Activated CD8-positive, alpha-beta memory T cell treated with anti-CD3 and anti-CD28 coated beads, Interleukin-2, amount 50 U/mL, for 4 hours (primary cell): ENCODE measurements at regions not wholly inside any gene's neighbourhood (a gene's known extent, or its start where the extent isn't known, plus 50 kb on each side); places are given as distances from the start of the nearest gene placed in this dataset.

ENCODE experiments used
- DNase-seq: peaks from one replicate; pipeline ENCODE4 v3.0.0-alpha.2; 2020

GRCh38 chr12:93163260-93164036 lies 214.3 kb upstream of the NUDT4 start:
- DNase-seq, result no peak

- DNase-seq, result no peak
Measured at GRCh38 chr12:93164103-93164880, 213.4 kb upstream of the NUDT4 start.

- DNase-seq, result no peak
Measured at GRCh38 chr12:93165384-93165932, 212.3 kb upstream of the NUDT4 start.

GRCh38 chr12:93166541-93167307 lies 211.0 kb upstream of the NUDT4 start:
- DNase-seq, result no peak

GRCh38 chr12:93167331-93167730 lies 210.4 kb upstream of the NUDT4 start:
- no peak for DNase-seq

- no peak for DNase-seq
Measured at GRCh38 chr12:93167841-93168492, 209.8 kb upstream of the NUDT4 start.

- no peak for DNase-seq
Measured at GRCh38 chr12:93168751-93169150, 209.0 kb upstream of the NUDT4 start.

- no peak for DNase-seq
Measured at GRCh38 chr12:93169536-93169935, 208.2 kb upstream of the NUDT4 start.

- DNase-seq, result no peak
Measured at GRCh38 chr12:93170928-93171327, 206.8 kb upstream of the NUDT4 start.

GRCh38 chr12:93173178-93173957 lies 204.4 kb upstream of the NUDT4 start:
- DNase-seq, result no peak

- no peak for DNase-seq
Measured at GRCh38 chr12:93174048-93174447, 203.7 kb upstream of the NUDT4 start.

- no peak for DNase-seq
Measured at GRCh38 chr12:93174473-93174872, 203.3 kb upstream of the NUDT4 start.

- DNase-seq, result no peak
Measured at GRCh38 chr12:93176165-93176564, 201.6 kb upstream of the NUDT4 start.

- no peak for DNase-seq
Measured at GRCh38 chr12:93176610-93177126, 201.1 kb upstream of the NUDT4 start.

- no peak for DNase-seq
Measured at GRCh38 chr12:93177208-93178153, 200.2 kb upstream of the NUDT4 start.

GRCh38 chr12:93178154-93178878 lies 199.4 kb upstream of the NUDT4 start:
- DNase-seq, result no peak

- DNase-seq, result no peak
Measured at GRCh38 chr12:93179792-93180191, 197.9 kb upstream of the NUDT4 start.

- DNase-seq, result no peak
Measured at GRCh38 chr12:93180566-93180965, 197.2 kb upstream of the NUDT4 start.

GRCh38 chr12:93181409-93181965 lies 196.2 kb upstream of the NUDT4 start:
- DNase-seq, result no peak
